ENCODE measurements at regions not wholly inside any gene's neighbourhood (a gene's known extent, or its start where the extent isn't known, plus 50 kb on each side); places are given as distances from the start of the nearest gene placed in this dataset.
"Not testable (repeated sequence)": the region's sequence is repeated elsewhere in the genome, so short reads cannot be mapped to it uniquely, and the experiment has no call there.

GRCh38 chr6:106727480-106728149, 98.2 kb downstream of the QRSL1 start:
- no peaks in the 10 kb centered on the region for H3K79me2 ChIP-seq (ENCODE audit: control insufficient read depth, insufficient read depth, low read length)
- no peak overlapping the region for H3K4me3 ChIP-seq (replicated peaks in 1 of 4; ENCODE audit: control extremely low read depth in 1 of 4, insufficient read depth in 1 of 4, low read depth in 3 of 4, low read length in 4 of 4)
- no peaks in the 10 kb centered on the region for H3K4me1 ChIP-seq (ENCODE audit: control insufficient read depth, extremely low read depth, insufficient read depth, low read length)
- H3K27me3 ChIP-seq (ENCODE audit: control insufficient read depth, insufficient read depth, low read length), result no peaks in the 10 kb centered on the region
- H3K27ac ChIP-seq (ENCODE audit: insufficient read depth, low read length), result no peak overlapping the region
- DNase-seq (ENCODE audit: low read depth in 2 of 2), result no peak
- H3K9me3 ChIP-seq (ENCODE audit: control insufficient read depth, insufficient read depth, low read depth, low read length), result no peaks in the 10 kb centered on the region
- TF ChIP-seq EZH2 (IDR thresholded peaks at IDR 0.05; ENCODE audit: low read length, missing control alignments), result no peak
- no peak for TF ChIP-seq CTCF (conservative IDR thresholded peaks at IDR 0.05 in 1 of 2, IDR thresholded peaks at IDR 0.05 in 1 of 2; ENCODE audit: low read depth in 1 of 2, low read length in 2 of 2)
- no peak overlapping the region for H3K9ac ChIP-seq (ENCODE audit: insufficient read depth, low read length)
- H3K4me2 ChIP-seq (ENCODE audit: extremely low read depth, insufficient read depth, low read length), result no peak overlapping the region
- no peaks in the 10 kb centered on the region for H3K36me3 ChIP-seq (ENCODE audit: control insufficient read depth, insufficient read depth, low read length)
- no peak overlapping the region for H2AFZ ChIP-seq (ENCODE audit: low read length)
- no peaks in the 10 kb centered on the region for H4K20me1 ChIP-seq (ENCODE audit: control insufficient read depth, extremely low read depth, insufficient read depth, low read length)

GRCh38 chr6:106724848-106725247, 95.5 kb downstream of the QRSL1 start:
- no peak overlapping the region for H3K4me2 ChIP-seq (ENCODE audit: extremely low read depth, insufficient read depth, low read length)
- no peaks in the 10 kb centered on the region for H3K79me2 ChIP-seq (ENCODE audit: control insufficient read depth, insufficient read depth, low read length)
- no peaks in the 10 kb centered on the region for H3K9me3 ChIP-seq (ENCODE audit: control insufficient read depth, insufficient read depth, low read depth, low read length)
- no peak overlapping the region for H2AFZ ChIP-seq (ENCODE audit: low read length)
- no peaks in the 10 kb centered on the region for H3K4me1 ChIP-seq (ENCODE audit: control insufficient read depth, extremely low read depth, insufficient read depth, low read length)
- no peak overlapping the region for H3K27ac ChIP-seq (ENCODE audit: insufficient read depth, low read length)
- no peak overlapping the region for H3K9ac ChIP-seq (ENCODE audit: insufficient read depth, low read length)
- H3K27me3 ChIP-seq (ENCODE audit: control insufficient read depth, insufficient read depth, low read length), result no peaks in the 10 kb centered on the region
- H3K4me3 ChIP-seq (replicated peaks in 1 of 4; ENCODE audit: control extremely low read depth in 1 of 4, insufficient read depth in 1 of 4, low read depth in 3 of 4, low read length in 4 of 4), result no peak overlapping the region
- DNase-seq (ENCODE audit: low read depth in 2 of 2), result no peak
- no peaks in the 10 kb centered on the region for H3K36me3 ChIP-seq (ENCODE audit: control insufficient read depth, insufficient read depth, low read length)
- H4K20me1 ChIP-seq (ENCODE audit: control insufficient read depth, extremely low read depth, insufficient read depth, low read length), result no peaks in the 10 kb centered on the region
- TF ChIP-seq EZH2 (IDR thresholded peaks at IDR 0.05; ENCODE audit: low read length, missing control alignments) (no peak), CTCF (conservative IDR thresholded peaks at IDR 0.05 in 1 of 2, IDR thresholded peaks at IDR 0.05 in 1 of 2; ENCODE audit: low read depth in 1 of 2, low read length in 2 of 2) (no peak)

- Histone ChIP-seq H3K27ac (ENCODE audit: insufficient read depth, low read length) (no peak overlapping the region), H3K79me2 (ENCODE audit: control insufficient read depth, insufficient read depth, low read length) (no peaks in the 10 kb centered on the region), H4K20me1 (ENCODE audit: control insufficient read depth, extremely low read depth, insufficient read depth, low read length) (no peaks in the 10 kb centered on the region), H2AFZ (ENCODE audit: low read length) (no peak overlapping the region), H3K4me1 (ENCODE audit: control insufficient read depth, extremely low read depth, insufficient read depth, low read length) (no peaks in the 10 kb centered on the region), H3K4me3 (replicated peaks in 1 of 4; ENCODE audit: control extremely low read depth in 1 of 4, insufficient read depth in 1 of 4, low read depth in 3 of 4, low read length in 4 of 4) (no peak overlapping the region), H3K36me3 (ENCODE audit: control insufficient read depth, insufficient read depth, low read length) (no peaks in the 10 kb centered on the region), H3K9me3 (ENCODE audit: control insufficient read depth, insufficient read depth, low read depth, low read length) (no peaks in the 10 kb centered on the region), H3K9ac (ENCODE audit: insufficient read depth, low read length) (no peak overlapping the region), H3K27me3 (ENCODE audit: control insufficient read depth, insufficient read depth, low read length) (no peaks in the 10 kb centered on the region), H3K4me2 (ENCODE audit: extremely low read depth, insufficient read depth, low read length) (no peak overlapping the region)
- TF ChIP-seq CTCF (conservative IDR thresholded peaks at IDR 0.05 in 1 of 2, IDR thresholded peaks at IDR 0.05 in 1 of 2; ENCODE audit: low read depth in 1 of 2, low read length in 2 of 2), result no peak
- TF ChIP-seq EZH2 (IDR thresholded peaks at IDR 0.05; ENCODE audit: low read length, missing control alignments), result no peak
- DNase-seq (ENCODE audit: low read depth in 2 of 2), result no peak
Measured at GRCh38 chr6:106724337-106724736, 95.0 kb downstream of the QRSL1 start.

- not testable (repeated sequence) for H3K4me2 ChIP-seq (ENCODE audit: extremely low read depth, insufficient read depth, low read length); H3K4me1 ChIP-seq (ENCODE audit: control insufficient read depth, extremely low read depth, insufficient read depth, low read length); H3K27me3 ChIP-seq (ENCODE audit: control insufficient read depth, insufficient read depth, low read length); H3K9ac ChIP-seq (ENCODE audit: insufficient read depth, low read length); H4K20me1 ChIP-seq (ENCODE audit: control insufficient read depth, extremely low read depth, insufficient read depth, low read length); H3K79me2 ChIP-seq (ENCODE audit: control insufficient read depth, insufficient read depth, low read length); H2AFZ ChIP-seq (ENCODE audit: low read length); H3K27ac ChIP-seq (ENCODE audit: insufficient read depth, low read length); H3K4me3 ChIP-seq (replicated peaks in 1 of 4; ENCODE audit: control extremely low read depth in 1 of 4, insufficient read depth in 1 of 4, low read depth in 3 of 4, low read length in 4 of 4); H3K36me3 ChIP-seq (ENCODE audit: control insufficient read depth, insufficient read depth, low read length); H3K9me3 ChIP-seq (ENCODE audit: control insufficient read depth, insufficient read depth, low read depth, low read length); DNase-seq (ENCODE audit: low read depth in 2 of 2)
Measured at GRCh38 chr6:106723419-106723818, 94.0 kb downstream of the QRSL1 start.

- H3K36me3 ChIP-seq (ENCODE audit: control insufficient read depth, insufficient read depth, low read length); H3K27me3 ChIP-seq (ENCODE audit: control insufficient read depth, insufficient read depth, low read length); H3K4me2 ChIP-seq (ENCODE audit: extremely low read depth, insufficient read depth, low read length); H3K4me3 ChIP-seq (replicated peaks in 1 of 4; ENCODE audit: control extremely low read depth in 1 of 4, insufficient read depth in 1 of 4, low read depth in 3 of 4, low read length in 4 of 4); H3K9me3 ChIP-seq (ENCODE audit: control insufficient read depth, insufficient read depth, low read depth, low read length); H3K9ac ChIP-seq (ENCODE audit: insufficient read depth, low read length); H3K27ac ChIP-seq (ENCODE audit: insufficient read depth, low read length); H4K20me1 ChIP-seq (ENCODE audit: control insufficient read depth, extremely low read depth, insufficient read depth, low read length); H3K79me2 ChIP-seq (ENCODE audit: control insufficient read depth, insufficient read depth, low read length); H3K4me1 ChIP-seq (ENCODE audit: control insufficient read depth, extremely low read depth, insufficient read depth, low read length); H2AFZ ChIP-seq (ENCODE audit: low read length): not testable (repeated sequence)
- peak in 1 of 2 donors; percentile 3 for DNase-seq (ENCODE audit: low read depth in 2 of 2)
Measured at GRCh38 chr6:106721189-106721588, 91.8 kb downstream of the QRSL1 start.
